RWPE1 (cell line): ENCODE measurements at regions not wholly inside any gene's neighbourhood (a gene's known extent, or its start where the extent isn't known, plus 50 kb on each side); places are given as distances from the start of the nearest gene placed in this dataset.

ENCODE experiments used
- CTCF ChIA-PET: fragments of 350-600 bp; sonication (Branson Sonifier 250); formaldehyde crosslinking; extraction: SDS; loops from one replicate; lab custom pipeline; 2021; lab: Yijun Ruan, JAX
- POLR2A ChIA-PET: fragments of 400-600 bp; formaldehyde crosslinking; extraction: SDS; loops from one replicate; lab custom pipeline; 2020; ENCODE audit warnings: antibody characterized with exemption; ENCODE audit not compliant: low non-redundant PET; lab: Yijun Ruan, JAX
- DNase-seq: peaks from one replicate; pipeline ENCODE4 v3.0.0; 2012; ENCODE audit warnings: low spot score
- H3K27ac ChIP-seq: fragments of 450-650 bp; 2 replicates; pipeline ENCODE4 v1.5.1; 2017
- TF ChIP-seq, protein P1 (sequence below): fragments of 450-650 bp; conservative IDR thresholded peaks from 2 replicates; pipeline ENCODE4 v1.5.1; 2017; ENCODE audit warnings: low read depth, mild to moderate bottlenecking

DNA sequence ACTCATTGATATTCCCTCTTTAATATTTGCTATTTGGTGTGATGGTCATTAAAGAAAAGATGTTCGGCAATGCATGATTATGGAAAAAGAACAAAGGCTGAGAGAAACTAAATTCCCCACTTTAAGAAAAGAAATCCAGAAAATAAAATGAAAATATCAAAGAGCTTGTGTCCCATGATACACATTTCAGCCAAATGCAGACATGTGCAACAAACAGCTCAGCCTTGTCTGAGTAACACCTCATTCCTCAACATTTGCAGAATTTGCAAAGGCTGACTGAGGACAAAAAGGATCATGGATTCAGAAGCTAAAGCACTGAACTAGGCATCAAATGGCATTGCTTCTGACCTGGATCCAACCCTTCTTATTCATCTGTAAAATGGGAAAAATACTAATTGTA, 281.0 kb downstream of the RAB28 start:
- DNase-seq = no peak
- ChIA-PET CTCF (interaction anchor here (1.6 kb wide), 1 partner anchor 9 kb away, joined by 7 read pairs; no protein-coding TSS in a partner anchor), POLR2A (no interaction called here)
- TF ChIP-seq, protein P1, sequence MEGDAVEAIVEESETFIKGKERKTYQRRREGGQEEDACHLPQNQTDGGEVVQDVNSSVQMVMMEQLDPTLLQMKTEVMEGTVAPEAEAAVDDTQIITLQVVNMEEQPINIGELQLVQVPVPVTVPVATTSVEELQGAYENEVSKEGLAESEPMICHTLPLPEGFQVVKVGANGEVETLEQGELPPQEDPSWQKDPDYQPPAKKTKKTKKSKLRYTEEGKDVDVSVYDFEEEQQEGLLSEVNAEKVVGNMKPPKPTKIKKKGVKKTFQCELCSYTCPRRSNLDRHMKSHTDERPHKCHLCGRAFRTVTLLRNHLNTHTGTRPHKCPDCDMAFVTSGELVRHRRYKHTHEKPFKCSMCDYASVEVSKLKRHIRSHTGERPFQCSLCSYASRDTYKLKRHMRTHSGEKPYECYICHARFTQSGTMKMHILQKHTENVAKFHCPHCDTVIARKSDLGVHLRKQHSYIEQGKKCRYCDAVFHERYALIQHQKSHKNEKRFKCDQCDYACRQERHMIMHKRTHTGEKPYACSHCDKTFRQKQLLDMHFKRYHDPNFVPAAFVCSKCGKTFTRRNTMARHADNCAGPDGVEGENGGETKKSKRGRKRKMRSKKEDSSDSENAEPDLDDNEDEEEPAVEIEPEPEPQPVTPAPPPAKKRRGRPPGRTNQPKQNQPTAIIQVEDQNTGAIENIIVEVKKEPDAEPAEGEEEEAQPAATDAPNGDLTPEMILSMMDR = no peak
- no peak overlapping the region for H3K27ac ChIP-seq

DNA sequence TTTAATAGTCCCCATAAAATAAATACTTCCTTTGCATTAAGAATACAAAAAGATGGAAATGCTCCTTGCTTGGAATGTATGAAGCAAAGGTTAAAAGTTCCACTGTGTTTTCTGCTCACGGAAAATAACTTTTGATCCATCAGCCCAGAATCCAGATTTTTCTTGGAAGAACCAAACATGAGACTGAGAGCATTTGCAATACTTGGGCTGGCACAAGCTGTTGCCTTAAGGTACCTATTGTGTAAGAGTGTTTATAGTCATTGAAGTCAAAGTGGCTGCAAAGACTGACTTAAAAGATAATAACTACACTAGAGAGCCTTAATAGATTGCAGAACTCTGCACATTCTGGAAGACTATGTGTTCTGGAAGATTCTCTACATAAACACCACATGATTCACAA, 281.4 kb downstream of the RAB28 start:
- TF ChIP-seq, protein P1 = no peak
- no peak for DNase-seq
- CTCF ChIA-PET = interaction anchor here (1.6 kb wide), 1 partner anchor 9 kb away, joined by 7 read pairs; no protein-coding TSS in a partner anchor
- no peak overlapping the region for H3K27ac ChIP-seq
- POLR2A ChIA-PET = no interaction called here

DNA sequence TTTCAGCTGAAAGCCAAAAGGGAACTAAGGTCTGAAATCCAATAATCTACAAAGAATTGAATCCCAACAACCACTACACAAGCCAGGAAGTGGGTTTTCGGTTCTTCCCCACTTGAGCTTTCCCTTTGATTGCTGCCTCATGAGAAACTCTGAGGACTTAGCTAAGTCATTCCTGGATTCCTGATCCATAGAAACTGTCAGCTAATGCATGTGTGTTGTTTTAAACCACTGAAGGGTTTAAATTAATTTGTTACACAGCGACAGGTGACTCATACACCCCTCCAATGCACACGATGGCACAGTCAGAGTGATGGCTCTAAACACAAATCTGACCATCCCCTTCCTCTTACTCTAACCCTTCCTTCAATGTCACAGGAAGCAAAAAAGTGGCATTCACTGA, 282.9 kb downstream of the RAB28 start:
- TF ChIP-seq, protein P1 = no peak
- DNase-seq = no peak
- POLR2A ChIA-PET = no interaction called here
- CTCF ChIA-PET = no interaction called here
- no peak overlapping the region for H3K27ac ChIP-seq

DNA sequence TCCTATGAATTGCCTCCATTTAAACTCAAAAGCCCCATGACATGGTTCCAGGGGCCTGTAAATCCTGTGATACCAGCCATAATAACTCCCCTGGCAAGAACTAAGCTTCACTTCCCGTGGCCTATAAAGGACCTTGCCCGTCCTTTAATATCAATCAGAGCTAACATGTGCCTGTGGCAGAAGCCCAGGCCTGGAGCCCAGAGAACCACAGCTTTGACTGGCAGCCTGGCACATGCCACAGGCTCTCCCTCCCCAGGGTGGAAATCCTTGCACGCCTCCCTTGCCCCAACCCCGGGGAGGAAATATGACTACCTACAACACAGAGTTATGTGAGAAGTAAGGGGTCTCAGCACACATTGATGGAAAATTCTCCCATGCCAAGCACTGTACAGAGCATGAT, 287.4 kb downstream of the RAB28 start:
- no peak overlapping the region for H3K27ac ChIP-seq
- ChIA-PET CTCF (no interaction called here), POLR2A (no interaction called here)
- TF ChIP-seq, protein P1 = no peak
- DNase-seq = no peak

DNA sequence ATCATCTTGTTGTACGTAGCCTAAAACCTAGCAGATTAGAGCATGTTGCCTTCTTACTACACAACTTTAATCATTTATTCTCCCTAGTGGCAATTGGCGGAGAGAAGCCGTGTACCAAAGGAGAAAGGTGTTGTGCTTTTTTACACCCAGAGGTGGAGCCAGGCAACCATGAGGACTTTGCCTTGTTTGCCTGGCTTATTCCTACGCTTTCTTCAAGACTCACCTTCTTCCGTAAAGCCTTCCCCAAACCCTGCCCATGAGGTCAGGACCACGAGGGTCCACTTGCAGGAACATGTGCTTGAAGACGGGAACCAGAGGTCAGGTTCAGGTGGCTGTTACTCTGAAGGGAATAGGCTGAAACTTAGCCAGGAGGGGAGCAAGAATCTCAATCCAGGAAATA, 290.5 kb downstream of the RAB28 start:
- no peak for DNase-seq
- CTCF ChIA-PET = interaction anchor here (1.4 kb wide), 1 partner anchor 9 kb away, joined by 7 read pairs; no protein-coding TSS in a partner anchor
- POLR2A ChIA-PET = no interaction called here
- H3K27ac ChIP-seq = no peak overlapping the region
- TF ChIP-seq, protein P1 = no peak

DNA sequence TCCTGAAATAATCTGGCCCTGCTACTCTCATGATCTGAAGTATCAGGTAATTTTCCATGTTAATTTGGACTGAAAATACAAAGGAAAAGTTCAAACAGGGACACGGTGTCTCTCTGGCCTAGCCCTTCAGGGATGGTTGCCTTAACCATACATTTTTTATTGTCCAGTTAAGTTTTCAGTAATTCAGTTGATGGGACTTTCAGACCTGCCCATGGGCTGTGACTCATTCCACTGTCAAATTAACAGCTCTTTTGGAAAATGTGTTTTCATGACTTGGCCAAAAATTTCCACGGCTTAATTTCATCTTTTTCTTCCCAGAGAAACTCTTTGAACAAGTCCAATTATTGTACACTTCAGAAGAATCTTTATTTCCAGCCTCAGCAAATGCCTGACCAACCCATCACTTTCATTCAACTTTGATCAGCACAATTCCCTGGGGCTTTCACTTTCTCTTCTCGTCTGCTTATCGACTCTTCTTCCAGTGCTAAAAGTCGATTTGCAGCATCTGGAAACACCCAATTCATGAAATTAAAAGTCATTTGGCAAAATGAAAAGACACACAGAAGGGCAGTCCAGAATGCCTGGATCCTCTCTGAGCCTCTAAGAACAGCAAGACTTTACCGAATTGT, 293.9 kb downstream of the RAB28 start:
- CTCF ChIA-PET = no interaction called here
- TF ChIP-seq, protein P1 = no peak

More for the DNA sequence above, 293.9 kb downstream of the RAB28 start:
- POLR2A ChIA-PET = no interaction called here
- H3K27ac ChIP-seq = no peak overlapping the region
- DNase-seq = no peak
